DMS114 treated with DMSO at 0.1 percent for 48 hours (cell line): ENCODE measurements at regions not wholly inside any gene's neighbourhood (a gene's known extent, or its start where the extent isn't known, plus 50 kb on each side); places are given as distances from the start of the nearest gene placed in this dataset.

ENCODE experiments used
- DNase-seq: peaks from one replicate; lab custom pipeline; 2025; ENCODE audit not compliant: unreplicated experiment; lab: John Stamatoyannopoulos, UW

DNA sequence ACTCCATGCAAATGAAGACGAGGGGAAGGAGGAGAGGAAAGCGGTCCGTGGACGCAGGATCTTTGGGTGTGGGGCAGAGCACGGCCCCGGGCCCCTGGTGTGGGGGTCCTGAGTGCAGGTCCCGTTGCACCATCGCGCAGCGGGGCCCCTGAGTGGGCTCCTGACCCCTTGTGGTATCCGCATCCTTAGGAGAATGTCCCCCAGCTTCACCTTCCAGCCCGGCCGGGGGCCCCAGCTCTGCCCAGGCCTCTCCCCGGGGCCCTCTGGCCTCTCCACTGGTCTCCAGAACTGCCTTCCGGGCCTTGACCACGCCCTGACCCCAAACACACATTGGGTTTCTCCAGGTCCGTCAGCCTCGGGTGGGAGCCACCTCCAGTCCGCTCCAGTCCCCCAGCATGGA, 431.8 kb upstream of the SALL3 start:
- no peak for DNase-seq

DNA sequence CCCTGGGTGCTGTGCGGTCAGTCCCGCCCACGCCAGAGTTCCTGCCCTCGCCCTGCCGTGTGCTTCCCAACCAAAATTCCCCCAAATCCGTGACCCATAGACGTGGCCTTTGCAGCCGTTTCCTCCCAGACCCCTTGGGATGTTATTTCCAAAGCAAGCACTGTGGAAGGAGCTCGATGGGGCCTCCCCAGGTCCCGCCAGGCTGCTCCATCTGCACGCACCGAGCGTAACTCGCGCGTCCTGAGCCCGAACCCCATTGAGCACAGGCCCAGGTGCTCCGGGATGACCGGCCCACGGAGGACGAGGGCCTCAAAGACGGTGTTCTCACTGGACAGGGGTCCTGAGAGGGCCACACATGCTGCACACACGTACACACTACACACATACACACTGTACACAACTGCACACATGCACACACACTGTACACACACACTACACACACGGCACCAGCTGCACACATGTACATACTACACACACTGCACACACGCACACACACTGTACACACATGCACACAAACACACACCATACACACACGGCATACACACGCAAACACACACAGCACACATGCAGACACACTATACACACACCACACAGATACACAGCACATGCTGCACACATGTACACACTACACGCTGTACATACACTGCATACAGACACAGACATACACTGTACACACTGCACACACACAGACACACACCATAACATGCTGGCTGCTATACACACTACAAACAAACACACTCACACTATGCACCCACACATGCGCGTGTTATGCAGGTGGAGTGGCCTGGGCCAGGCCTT, 431.2 kb upstream of the SALL3 start:
- DNase-seq, result no peak

DNA sequence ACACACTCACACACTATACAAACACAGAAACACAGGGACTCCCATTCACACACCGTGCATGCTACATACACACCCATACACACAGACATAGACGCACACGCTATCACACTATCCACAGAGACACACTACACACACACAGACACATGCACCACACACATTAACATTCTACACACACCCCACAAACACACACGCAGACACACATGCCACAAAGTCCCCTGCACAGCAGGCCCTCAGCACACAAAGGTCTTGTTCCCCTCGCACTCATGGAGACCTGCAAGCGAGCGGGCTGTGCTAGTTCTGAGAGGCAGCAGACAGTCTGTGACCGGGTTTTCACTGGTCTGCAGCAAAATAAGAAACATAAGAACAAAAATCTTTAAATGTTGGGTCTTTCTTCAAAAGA, 429.6 kb upstream of the SALL3 start:
- DNase-seq, result no peak

- DNase-seq, result no peak
These were observed 424.5 kb upstream of the SALL3 start for GRCh38 chr18:78554944-78555608.

DNA sequence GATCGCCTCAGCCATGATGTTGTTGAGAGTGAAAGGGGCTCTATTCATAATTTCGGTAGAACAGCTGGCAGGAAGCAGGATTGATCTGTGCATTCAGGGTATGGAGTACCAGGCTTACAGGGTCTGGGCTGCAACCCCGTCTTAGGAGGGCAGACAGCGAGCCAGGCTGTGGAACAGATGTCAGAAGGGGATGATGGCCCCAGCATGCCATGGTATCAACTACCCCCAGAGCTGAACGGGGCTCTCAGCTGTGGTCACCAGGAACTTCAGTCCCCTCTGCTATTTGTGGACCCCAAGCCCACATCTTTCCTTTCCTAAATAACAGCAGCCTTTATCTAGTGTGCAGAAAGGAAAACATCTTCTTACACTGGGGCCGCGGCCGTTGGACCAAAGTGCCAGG, 422.2 kb upstream of the SALL3 start:
- no peak for DNase-seq

DNA sequence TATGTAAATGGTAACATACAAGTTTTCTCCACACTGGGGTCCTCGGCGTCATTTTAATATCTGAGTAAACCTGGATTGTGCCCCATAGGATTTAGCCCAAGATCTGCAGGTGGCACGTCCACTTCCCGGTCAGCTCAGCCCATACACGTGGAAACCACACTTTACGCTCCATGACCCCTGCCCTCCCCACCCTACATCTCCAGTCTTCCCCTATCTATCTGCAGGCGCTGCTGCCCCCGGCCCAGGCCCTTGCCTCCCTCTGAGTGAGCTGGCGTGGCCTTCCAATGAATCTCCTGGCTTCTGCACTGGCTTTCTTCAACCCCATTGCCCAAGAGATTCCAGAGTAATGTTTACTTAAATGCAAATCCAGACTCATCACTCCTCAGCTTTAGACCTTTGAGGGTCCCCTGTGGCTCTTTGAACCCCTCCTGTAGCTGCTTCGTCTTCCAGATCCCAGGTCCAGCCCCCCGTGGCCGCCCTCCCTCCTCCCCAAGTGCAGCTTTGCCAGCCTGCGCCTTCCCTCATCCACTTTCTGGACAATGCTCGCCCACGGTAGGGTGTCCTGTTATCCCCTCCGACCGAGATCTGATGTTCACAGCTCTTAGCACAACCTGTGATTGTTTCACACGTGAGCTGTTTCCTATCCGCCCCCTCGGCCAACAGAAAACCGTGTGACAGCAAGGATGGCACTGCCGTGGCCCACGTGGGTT, 421.4 kb upstream of the SALL3 start:
- DNase-seq, result no peak

DNA sequence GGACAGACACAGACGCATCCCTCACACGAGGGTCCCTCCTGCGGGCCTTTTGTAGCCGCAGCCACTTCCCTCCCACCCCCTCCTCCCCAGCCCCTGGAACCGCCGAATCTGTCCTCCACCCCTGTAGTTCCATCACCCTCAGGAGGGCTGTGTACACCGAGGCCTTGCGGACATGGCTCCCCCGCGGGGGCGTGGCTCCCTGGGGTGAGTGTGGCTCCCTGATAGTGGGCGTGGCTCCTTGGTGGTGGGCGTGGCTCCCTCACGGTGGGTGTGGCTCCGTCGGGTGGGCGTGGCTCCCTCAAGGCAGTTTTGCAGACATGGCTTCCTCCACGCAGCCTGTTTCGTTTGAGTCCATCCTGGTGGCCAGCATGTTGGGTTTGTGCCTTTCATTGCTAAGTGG, 420.7 kb upstream of the SALL3 start:
- no peak for DNase-seq

DNA sequence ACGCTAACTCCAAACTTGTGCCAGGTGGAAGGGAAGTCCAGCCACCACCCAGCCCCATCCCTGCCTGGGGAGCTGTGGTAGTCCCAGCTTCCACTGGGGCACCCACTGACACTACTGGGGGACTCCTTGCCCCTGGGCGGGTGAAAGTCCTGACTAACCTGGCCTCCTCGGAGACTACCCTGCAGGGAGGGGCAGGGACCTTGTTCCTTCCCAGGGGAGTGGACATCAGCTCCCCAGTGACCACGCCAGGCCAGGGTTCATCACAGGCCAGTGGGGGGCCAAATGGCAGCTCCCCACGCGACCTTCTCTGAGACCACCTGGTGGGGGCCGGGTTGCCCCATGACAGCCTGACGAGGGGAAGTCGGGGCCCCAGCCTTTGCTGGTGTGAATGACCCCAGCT, 420.0 kb upstream of the SALL3 start:
- DNase-seq, result no peak

- DNase-seq, result no peak
These were observed 417.7 kb upstream of the SALL3 start for GRCh38 chr18:78561757-78562510.

DNA sequence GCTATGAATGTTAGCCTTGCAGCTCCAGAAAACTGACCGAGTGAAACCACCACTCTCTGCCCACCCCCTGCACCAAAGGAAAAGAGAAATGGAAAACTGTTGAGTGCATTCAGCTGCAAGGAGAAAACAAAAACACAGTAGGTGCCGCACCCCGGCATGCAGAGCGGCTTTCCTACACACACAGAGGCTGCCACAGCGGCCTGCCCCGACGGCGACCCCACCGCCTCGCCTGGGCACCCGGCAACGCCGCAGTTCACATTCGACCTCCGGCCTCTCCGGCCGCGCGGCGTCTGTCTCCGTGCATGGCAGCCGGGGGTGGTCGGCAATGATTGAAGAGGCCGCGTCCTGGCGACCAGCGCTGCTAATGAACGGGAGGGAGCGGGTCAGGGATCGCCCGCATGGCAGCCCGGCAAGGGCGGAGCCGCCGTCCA, 417.1 kb upstream of the SALL3 start:
- DNase-seq, result no peak

GRCh38 chr18:78563110-78563509, 416.5 kb upstream of the SALL3 start:
- DNase-seq, result no peak

DNA sequence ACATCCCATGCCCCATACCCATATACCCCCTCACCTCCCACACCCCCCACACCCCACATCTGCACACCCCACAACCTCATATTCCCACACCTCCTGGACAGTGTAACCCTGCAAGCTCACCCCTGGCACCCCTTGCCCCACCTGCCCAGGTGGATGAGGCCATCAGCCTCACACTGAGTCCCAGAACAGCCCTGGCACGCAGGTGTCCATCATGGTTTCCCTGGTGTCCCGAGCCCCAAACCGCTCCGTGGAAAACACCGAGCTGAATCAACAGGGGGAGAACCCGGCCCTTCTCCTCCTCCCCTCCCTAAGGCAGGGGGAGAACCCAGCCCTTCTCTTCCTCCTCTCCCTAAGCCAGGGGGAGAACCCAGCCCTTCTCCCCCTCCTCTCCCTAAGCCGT, 415.6 kb upstream of the SALL3 start:
- DNase-seq, result no peak

GRCh38 chr18:78564518-78564917, 415.1 kb upstream of the SALL3 start:
- DNase-seq, result no peak

GRCh38 chr18:78565240-78565639, 414.4 kb upstream of the SALL3 start:
- no peak for DNase-seq

- DNase-seq, result no peak
These were observed 413.6 kb upstream of the SALL3 start for GRCh38 chr18:78566065-78566464.

GRCh38 chr18:78566720-78567119, 412.9 kb upstream of the SALL3 start:
- no peak for DNase-seq

DNA sequence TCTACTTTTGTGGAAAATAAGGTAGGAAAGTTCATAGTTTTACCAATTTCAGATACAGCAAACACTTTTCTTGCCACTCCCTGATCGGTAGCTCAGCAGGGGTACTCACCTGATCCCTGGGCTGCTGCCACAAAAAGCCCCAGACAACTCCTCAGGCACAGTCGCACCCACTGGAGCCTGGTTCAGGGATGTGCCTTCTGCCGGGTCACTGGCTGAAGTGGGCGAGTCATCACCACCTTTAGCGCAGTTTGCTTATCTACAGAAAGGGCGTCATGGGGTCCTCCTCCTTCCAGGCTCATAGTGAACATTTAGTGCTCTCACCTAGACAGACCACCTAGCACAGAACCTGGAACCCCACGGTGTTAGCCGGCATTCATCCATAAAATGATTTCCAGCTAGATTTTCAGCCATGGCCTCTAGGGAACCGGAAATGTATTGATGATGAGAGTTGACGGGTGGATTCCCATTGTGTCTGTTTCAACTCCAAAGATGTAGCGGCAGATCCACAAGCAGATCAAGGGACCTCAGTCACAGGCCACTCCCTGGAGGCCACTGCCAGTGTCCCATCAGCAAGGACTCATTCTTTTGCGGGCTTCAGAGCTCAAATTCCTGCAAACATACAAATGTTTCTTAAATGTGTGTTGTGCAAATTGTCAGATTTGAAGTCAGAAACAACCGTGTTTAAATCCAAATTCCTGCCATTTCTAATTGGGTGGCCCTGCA, 408.4 kb upstream of the SALL3 start:
- no peak for DNase-seq

- no peak for DNase-seq
These were observed 407.7 kb upstream of the SALL3 start for GRCh38 chr18:78571831-78572347.

- DNase-seq, result no peak
These were observed 405.8 kb upstream of the SALL3 start for GRCh38 chr18:78573773-78574172.

GRCh38 chr18:78576967-78577366, 402.7 kb upstream of the SALL3 start:
- DNase-seq, result no peak
